Activated CD8-positive, alpha-beta memory T cell treated with anti-CD3 and anti-CD28 coated beads, Interleukin-2, amount 50 U/mL, for 24 hours (primary cell): ENCODE measurements at regions not wholly inside any gene's neighbourhood (a gene's known extent, or its start where the extent isn't known, plus 50 kb on each side); places are given as distances from the start of the nearest gene placed in this dataset.
"Not testable (repeated sequence)": the region's sequence is repeated elsewhere in the genome, so short reads cannot be mapped to it uniquely, and the experiment has no call there.

Source experiments
- DNase-seq: peaks from one replicate; pipeline ENCODE4 v3.0.0-alpha.2; 2020; ENCODE audit errors: extremely low read depth

- DNase-seq: not testable (repeated sequence)
Observed at GRCh38 chr9:62833323-62834200, 1643.7 kb downstream of the SPATA31A7 start.

- DNase-seq: not testable (repeated sequence)
Observed at GRCh38 chr9:62837254-62837911, 1647.5 kb downstream of the SPATA31A7 start.

DNA sequence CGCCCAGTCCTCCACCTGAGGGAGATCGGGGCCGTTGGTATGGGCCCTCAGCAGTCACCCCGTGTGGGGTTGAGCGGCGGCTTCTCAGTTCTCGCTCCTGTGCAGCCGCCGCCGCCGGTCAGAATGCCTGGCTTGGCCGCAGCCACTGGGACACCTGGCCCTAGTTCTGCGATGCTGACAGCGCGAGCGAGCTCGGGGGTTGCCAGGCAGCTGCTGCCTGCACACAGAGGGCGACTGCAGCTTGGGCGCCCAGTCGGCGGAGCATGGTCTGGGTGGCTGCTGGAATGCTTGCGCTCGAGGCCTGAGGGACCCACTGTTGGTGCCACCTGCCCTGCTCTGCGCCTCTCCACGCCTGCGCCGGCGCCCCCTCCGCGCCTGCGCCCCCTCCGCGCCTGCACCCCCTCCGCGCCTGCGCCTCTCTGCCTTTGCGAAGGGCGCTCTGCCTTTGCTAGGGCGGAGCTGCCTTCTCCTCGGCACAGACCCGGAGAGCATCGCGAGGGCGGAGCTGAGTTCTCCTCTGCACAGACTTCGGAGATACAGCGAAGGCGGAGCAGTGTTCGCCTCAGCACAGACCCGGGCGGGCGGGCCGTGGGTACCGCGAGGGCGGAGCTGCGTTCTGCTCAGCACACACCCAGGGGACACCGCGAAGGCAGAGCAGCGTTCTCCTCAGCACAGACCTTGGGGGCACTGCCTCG is 1648.3 kb downstream of the SPATA31A7 start:
- peak; percentile 90 for DNase-seq

DNA sequence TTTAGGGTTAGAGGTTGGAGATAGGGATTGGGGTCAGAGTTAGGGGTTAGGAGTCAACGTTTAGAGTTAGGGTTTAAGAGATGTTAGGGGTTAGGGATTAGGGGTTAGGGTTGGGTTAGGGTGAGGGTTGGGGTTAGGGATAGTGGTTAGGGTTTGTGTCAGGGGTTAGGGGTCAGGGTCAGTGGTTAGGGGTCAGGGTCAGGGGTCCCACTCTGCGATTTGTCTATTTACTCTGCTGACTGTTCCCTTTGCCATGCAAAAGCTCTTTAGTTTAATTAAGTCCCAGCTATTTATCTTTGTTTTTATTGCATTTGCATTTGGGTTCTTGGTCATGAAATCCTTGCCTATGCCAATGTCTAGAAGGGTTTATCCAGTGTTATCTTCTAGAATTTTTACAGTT is 1649.3 kb downstream of the SPATA31A7 start:
- DNase-seq: not testable (repeated sequence)

GRCh38 chr9:62843145-62843544 is 1653.3 kb downstream of the SPATA31A7 start:
- not testable (repeated sequence) for DNase-seq

- not testable (repeated sequence) for DNase-seq
Observed at GRCh38 chr9:62843706-62844290, 1654.0 kb downstream of the SPATA31A7 start.

DNA sequence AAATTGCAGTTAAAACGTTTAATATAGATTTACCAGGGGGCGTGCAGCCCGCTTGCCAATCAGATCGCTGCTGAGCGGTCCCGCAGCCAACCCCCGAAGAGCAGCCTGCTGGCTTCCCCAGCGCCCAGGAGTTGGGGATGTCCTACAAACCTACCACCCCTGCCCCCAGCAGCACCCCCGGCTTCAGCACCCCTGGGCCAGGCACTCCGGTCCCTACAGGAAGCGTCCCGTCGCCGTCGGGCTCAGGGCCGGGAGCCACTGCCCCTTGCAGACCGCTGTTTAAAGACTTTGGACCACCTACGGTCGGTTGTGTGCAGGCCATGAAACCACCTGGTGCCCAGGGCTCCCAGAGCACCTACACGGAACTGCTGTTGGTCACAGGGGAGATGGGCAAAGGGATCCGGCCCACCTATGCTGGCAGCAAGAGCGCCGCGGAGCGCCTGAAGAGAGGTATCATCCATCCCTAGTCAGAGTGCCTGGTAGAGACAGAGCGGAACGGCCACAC is 1654.9 kb downstream of the SPATA31A7 start:
- not testable (repeated sequence) for DNase-seq

GRCh38 chr9:62848258-62848657 is 1658.4 kb downstream of the SPATA31A7 start:
- DNase-seq: not testable (repeated sequence)

- not testable (repeated sequence) for DNase-seq
Observed at GRCh38 chr9:62849991-62850390, 1660.2 kb downstream of the SPATA31A7 start.

GRCh38 chr9:62857280-62857679 is 1667.4 kb downstream of the SPATA31A7 start:
- DNase-seq: not testable (repeated sequence)

DNA sequence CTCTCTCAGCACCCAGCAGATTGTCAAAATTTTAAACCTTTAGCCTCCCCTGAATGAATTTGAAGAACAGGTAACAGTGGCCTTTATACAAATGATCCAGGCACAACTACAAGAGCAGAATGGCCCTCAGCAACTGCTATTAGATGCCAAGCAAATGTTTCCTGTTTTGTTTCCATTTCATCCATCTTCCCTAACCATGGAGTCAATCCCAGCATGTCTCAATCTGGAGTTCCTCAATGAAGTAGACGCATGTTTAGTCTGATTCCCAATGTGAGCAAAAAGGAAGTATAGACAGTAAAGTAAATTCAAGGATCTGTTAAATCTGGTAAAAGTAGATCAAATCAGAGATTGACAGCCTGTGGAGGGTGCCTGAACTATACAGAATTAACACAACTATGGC is 1668.4 kb downstream of the SPATA31A7 start:
- not testable (repeated sequence) for DNase-seq

GRCh38 chr9:62860939-62861860 is 1671.4 kb downstream of the SPATA31A7 start:
- not testable (repeated sequence) for DNase-seq

- not testable (repeated sequence) for DNase-seq
Observed at GRCh38 chr9:62862180-62862579, 1672.3 kb downstream of the SPATA31A7 start.

DNA sequence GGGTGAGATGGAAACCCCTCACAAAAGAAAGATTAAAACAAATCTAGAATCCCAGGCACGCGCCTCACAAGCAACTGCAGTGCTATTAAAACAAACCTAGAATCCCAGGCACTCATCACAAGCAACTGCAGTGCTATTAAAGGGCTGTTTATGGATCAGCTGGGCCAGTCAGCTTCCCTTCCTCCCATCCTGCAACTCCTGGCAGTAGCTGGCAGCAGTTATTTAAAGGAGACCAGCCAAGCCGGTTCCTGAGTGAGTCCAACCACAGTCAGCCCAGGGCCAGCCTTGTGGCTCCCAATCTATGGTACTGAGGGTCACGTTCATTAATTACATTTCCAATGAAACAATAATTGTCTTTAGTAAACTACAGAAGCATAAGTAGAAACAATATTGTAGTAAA is 1673.5 kb downstream of the SPATA31A7 start:
- DNase-seq: not testable (repeated sequence)

- DNase-seq: not testable (repeated sequence)
Observed at GRCh38 chr9:62863867-62864266, 1674.0 kb downstream of the SPATA31A7 start.

DNA sequence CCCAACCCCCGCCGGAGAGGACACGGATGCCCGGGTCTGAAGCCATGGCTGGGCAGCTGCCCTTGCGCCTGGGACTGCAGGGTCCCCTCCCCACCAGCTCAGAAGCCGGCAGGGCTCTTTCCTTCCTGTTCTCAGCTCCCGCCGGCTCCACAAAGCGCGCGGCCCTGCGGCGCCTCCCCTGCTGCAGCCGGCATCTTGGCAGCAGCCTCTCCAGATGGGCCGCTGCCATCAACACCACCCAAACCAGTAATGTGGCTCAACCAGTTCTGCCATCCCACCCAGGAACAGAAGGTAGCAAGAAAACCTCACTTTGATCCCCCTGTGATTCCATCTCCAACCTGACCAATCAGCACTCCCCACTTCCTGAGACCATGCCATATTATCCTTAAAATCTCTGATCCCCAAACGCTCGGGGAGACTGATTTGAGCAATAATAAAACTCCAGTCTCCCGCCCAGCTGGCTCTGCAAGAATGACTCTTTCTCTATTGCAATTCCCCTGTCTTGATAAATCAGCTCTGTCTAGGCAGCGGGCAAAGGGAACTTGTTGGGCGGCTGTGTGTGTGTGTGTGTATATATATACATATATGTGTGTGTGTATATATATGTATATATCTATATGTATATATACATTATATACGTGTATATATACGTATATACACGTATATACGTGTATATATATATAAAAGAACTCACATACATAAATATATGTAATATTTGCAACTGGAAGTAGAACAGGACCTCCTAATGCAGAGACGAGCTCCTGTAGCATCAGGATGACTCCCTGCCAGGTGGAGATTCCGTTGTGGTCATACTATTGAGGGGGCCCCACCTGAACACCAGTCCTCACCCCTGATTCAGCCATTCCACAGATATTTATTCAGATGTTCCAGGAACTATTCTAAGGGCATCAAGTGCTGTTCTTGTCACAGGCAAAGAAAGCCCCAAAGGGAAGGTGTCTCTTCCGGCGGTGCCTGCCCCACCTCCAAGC is 1674.9 kb downstream of the SPATA31A7 start:
- not testable (repeated sequence) for DNase-seq

- not testable (repeated sequence) for DNase-seq
Observed at GRCh38 chr9:62869061-62869460, 1679.2 kb downstream of the SPATA31A7 start.

- not testable (repeated sequence) for DNase-seq
Observed at GRCh38 chr9:62871765-62872164, 1681.9 kb downstream of the SPATA31A7 start.

DNA sequence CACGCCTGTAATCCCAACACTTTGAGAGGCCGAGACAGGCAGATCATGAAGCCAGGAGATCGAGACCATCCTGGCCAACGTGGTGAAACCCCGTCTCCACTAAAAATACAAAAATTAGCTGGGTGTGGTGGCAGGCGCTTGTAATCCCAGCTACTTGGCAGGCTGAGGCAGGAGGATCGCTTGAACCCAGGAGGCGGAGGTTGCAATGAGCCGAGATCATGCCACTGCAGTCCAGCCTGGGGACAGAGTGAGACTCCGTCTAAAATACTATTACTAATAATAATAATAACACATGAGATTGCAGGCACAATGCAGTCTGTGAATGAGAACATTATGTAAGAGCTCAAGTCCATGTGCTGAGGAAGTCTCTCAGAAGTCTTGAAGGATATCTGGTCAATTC is 1684.4 kb downstream of the SPATA31A7 start:
- DNase-seq: not testable (repeated sequence)
